ENCODE measurements at regions not wholly inside any gene's neighbourhood (a gene's known extent, or its start where the extent isn't known, plus 50 kb on each side); places are given as distances from the start of the nearest gene placed in this dataset.

DNA sequence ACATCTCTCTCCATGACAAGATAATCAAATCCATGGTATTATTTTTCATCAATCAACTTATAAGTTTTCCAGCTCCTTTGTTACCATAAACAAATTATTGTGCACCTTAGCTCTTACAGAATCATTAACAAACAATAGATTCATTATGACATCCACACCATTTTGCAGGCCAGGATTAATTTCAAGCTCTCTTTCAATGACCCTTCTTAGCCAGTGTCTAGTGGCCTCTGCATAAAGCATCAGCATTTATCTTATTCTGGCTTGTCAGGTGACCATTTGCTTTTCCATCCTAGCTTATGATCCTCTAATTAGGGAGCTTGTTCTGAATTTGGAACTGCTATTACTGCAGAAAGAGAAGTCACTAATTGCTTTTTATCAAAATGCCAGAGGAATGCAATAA, 806.2 kb upstream of the CHAC2 start:
- Histone ChIP-seq H3K9me2 (replicated peaks; ENCODE audit: insufficient read depth) (no peaks in the 10 kb centered on the region), H3K79me2 (no peaks in the 10 kb centered on the region), H3K9me3 (ENCODE audit: low read depth) (no peaks in the 10 kb centered on the region), H3K4me2 (no peak overlapping the region), H3K36me3 (replicated peaks; ENCODE audit: insufficient read depth, low read depth) (no peaks in the 10 kb centered on the region), H3K27me3 (no peaks in the 10 kb centered on the region), H3K27ac (no peak overlapping the region), H2AFZ (no peak overlapping the region), H3K4me3 (no peak overlapping the region), H4K20me1 (ENCODE audit: insufficient read depth, poor library complexity, severe bottlenecking) (no peaks in the 10 kb centered on the region), H3K4me1 (ENCODE audit: insufficient read depth) (no peaks in the 10 kb centered on the region)
- DNase-seq (ENCODE audit: low spot score): no peak
- TF ChIP-seq CTCF (IDR thresholded peaks at IDR 0.05; ENCODE audit: poor library complexity) (no peak), EZH2phosphoT487 (IDR thresholded peaks at IDR 0.05; ENCODE audit: low read depth, severe bottlenecking, unreplicated experiment) (no peak), EZH2 (IDR thresholded peaks at IDR 0.05; ENCODE audit: borderline replicate concordance) (no peak)

- Histone ChIP-seq H3K79me2 (no peaks in the 10 kb centered on the region), H3K4me1 (ENCODE audit: insufficient read depth) (no peaks in the 10 kb centered on the region), H3K9me2 (replicated peaks; ENCODE audit: insufficient read depth) (no peaks in the 10 kb centered on the region), H3K9me3 (ENCODE audit: low read depth) (no peaks in the 10 kb centered on the region), H3K27ac (no peak overlapping the region), H4K20me1 (ENCODE audit: insufficient read depth, poor library complexity, severe bottlenecking) (no peaks in the 10 kb centered on the region), H3K4me2 (no peak overlapping the region), H3K36me3 (replicated peaks; ENCODE audit: insufficient read depth, low read depth) (no peaks in the 10 kb centered on the region), H2AFZ (no peak overlapping the region), H3K4me3 (no peak overlapping the region), H3K27me3 (no peaks in the 10 kb centered on the region)
- no peak for TF ChIP-seq EZH2phosphoT487 (IDR thresholded peaks at IDR 0.05; ENCODE audit: low read depth, severe bottlenecking, unreplicated experiment)
- 86% methylated on average over 3 of the region's 3 CpGs for WGBS (ENCODE audit: low lambda C conversion rate, missing lambda C conversion rate)
- no peak for DNase-seq (ENCODE audit: low spot score)
Measured at GRCh38 chr2:52960881-52961280, 806.7 kb upstream of the CHAC2 start.

- TF ChIP-seq CTCF (IDR thresholded peaks at IDR 0.05; ENCODE audit: poor library complexity) (no peak), EZH2phosphoT487 (IDR thresholded peaks at IDR 0.05; ENCODE audit: low read depth, severe bottlenecking, unreplicated experiment) (no peak)
- no peaks in the 10 kb centered on the region for H3K27me3 ChIP-seq
- H3K9me2 ChIP-seq (replicated peaks; ENCODE audit: insufficient read depth): no peaks in the 10 kb centered on the region
- no peaks in the 10 kb centered on the region for H3K9me3 ChIP-seq (ENCODE audit: low read depth)
- H3K4me3 ChIP-seq: no peak overlapping the region
- no peaks in the 10 kb centered on the region for H4K20me1 ChIP-seq (ENCODE audit: insufficient read depth, poor library complexity, severe bottlenecking)
- no peaks in the 10 kb centered on the region for H3K79me2 ChIP-seq
- no peaks in the 10 kb centered on the region for H3K36me3 ChIP-seq (replicated peaks; ENCODE audit: insufficient read depth, low read depth)
- no peak overlapping the region for H3K27ac ChIP-seq
- H3K4me1 ChIP-seq (ENCODE audit: insufficient read depth): no peaks in the 10 kb centered on the region
- WGBS (ENCODE audit: low lambda C conversion rate, missing lambda C conversion rate): 84% methylated on average over 4 of the region's 4 CpGs
- H2AFZ ChIP-seq: no peak overlapping the region
- no peak for DNase-seq (ENCODE audit: low spot score)
- H3K4me2 ChIP-seq: no peak overlapping the region
Measured at GRCh38 chr2:52959801-52960200, 807.8 kb upstream of the CHAC2 start.

DNA sequence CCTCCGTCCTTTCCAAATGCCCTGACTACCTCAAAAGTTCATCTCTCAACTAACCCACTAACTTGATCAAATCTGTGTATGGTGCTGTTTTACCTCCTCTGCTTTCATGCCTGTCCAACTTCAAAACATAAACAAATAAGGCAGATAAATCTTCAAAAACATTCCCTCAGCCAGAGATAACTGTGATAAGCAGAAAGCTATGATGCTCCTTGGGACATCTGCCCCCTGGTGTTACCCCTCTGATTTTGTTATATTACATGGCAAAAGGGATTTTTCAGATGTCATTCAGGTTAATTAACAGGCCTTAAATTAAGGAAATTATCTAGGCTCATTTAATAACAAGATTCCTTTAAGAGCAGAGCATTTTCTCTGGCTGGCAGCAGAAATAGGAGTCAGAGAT, 810.8 kb upstream of the CHAC2 start:
- 73% methylated on average over 1 of the region's 1 CpG for WGBS (ENCODE audit: low lambda C conversion rate, missing lambda C conversion rate)
- H3K4me1 ChIP-seq (ENCODE audit: insufficient read depth): no peaks in the 10 kb centered on the region
- H3K4me3 ChIP-seq: no peak overlapping the region
- no peak overlapping the region for H2AFZ ChIP-seq
- no peaks in the 10 kb centered on the region for H3K9me3 ChIP-seq (ENCODE audit: low read depth)
- H3K9me2 ChIP-seq (replicated peaks; ENCODE audit: insufficient read depth): no peaks in the 10 kb centered on the region
- no peak overlapping the region for H3K4me2 ChIP-seq
- no peaks in the 10 kb centered on the region for H3K79me2 ChIP-seq
- H3K36me3 ChIP-seq (replicated peaks; ENCODE audit: insufficient read depth, low read depth): no peaks in the 10 kb centered on the region
- H4K20me1 ChIP-seq (ENCODE audit: insufficient read depth, poor library complexity, severe bottlenecking): no peaks in the 10 kb centered on the region
- no peak overlapping the region for H3K27ac ChIP-seq
- no peak for TF ChIP-seq EZH2phosphoT487 (IDR thresholded peaks at IDR 0.05; ENCODE audit: low read depth, severe bottlenecking, unreplicated experiment)
- TF ChIP-seq EZH2 (IDR thresholded peaks at IDR 0.05; ENCODE audit: borderline replicate concordance): no peak
- TF ChIP-seq CTCF (IDR thresholded peaks at IDR 0.05; ENCODE audit: poor library complexity): peak; percentile 15
- DNase-seq (ENCODE audit: low spot score): no peak
- H3K27me3 ChIP-seq: no peaks in the 10 kb centered on the region
